Lower leg skin (tissue), 3 donors: ENCODE measurements at regions not wholly inside any gene's neighbourhood (a gene's known extent, or its start where the extent isn't known, plus 50 kb on each side); places are given as distances from the start of the nearest gene placed in this dataset.

Experiments used
- POLR2A ChIP-seq, 2 donors: fragments of 450-650 bp; IDR thresholded peaks; one replicate each; pipeline ENCODE4 v1.6.1; 2016 to 2017; ENCODE audit warnings: antibody characterized with exemption in 2 of 2, mild to moderate bottlenecking in 1 of 2, moderate library complexity in 1 of 2
- TF ChIP-seq, protein P1 (sequence below), 3 donors: fragments of 450-650 bp; IDR thresholded peaks; one replicate each; pipeline ENCODE4 v1.5.1; 2016; ENCODE audit warnings: antibody characterized with exemption in 3 of 3, mild to moderate bottlenecking in 3 of 3, moderate library complexity in 2 of 3

DNA sequence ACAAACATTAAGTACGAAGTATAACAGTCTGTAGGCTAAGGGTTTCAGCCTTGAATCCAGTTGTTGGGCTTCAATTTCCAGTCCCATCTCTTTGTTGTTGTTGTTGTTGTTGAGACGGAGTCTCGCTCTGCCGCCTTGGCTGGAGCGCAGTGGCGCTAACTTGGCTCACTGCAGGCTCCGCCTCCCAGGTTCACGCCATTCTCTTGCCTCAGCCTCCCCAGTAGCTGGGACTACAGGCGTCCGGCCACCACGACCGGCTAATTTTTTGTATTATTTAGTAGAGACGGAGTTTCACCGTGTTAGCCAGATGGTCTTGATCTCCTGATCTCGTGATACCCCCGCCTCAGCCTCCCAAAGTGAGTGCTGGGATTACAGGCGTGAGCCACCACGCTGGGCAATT is 464.9 kb downstream of the ANKRD7 start:
- TF ChIP-seq, protein P1, sequence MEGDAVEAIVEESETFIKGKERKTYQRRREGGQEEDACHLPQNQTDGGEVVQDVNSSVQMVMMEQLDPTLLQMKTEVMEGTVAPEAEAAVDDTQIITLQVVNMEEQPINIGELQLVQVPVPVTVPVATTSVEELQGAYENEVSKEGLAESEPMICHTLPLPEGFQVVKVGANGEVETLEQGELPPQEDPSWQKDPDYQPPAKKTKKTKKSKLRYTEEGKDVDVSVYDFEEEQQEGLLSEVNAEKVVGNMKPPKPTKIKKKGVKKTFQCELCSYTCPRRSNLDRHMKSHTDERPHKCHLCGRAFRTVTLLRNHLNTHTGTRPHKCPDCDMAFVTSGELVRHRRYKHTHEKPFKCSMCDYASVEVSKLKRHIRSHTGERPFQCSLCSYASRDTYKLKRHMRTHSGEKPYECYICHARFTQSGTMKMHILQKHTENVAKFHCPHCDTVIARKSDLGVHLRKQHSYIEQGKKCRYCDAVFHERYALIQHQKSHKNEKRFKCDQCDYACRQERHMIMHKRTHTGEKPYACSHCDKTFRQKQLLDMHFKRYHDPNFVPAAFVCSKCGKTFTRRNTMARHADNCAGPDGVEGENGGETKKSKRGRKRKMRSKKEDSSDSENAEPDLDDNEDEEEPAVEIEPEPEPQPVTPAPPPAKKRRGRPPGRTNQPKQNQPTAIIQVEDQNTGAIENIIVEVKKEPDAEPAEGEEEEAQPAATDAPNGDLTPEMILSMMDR (IDR thresholded peaks at IDR 0.05): no peak
- TF ChIP-seq POLR2A (IDR thresholded peaks at IDR 0.05): no peak
